GM18873 (cell line): ENCODE measurements at regions not wholly inside any gene's neighbourhood (a gene's known extent, or its start where the extent isn't known, plus 50 kb on each side); places are given as distances from the start of the nearest gene placed in this dataset.

Source experiments
- ATAC-seq: cut with Tn5 transposase; IDR thresholded peaks from one replicate; pipeline ENCODE4 v1.9.1; 2021; ENCODE audit warnings: mild to moderate bottlenecking, moderate library complexity, moderate number of reproducible peaks; ENCODE audit not compliant: unreplicated experiment, low FRiP score

DNA sequence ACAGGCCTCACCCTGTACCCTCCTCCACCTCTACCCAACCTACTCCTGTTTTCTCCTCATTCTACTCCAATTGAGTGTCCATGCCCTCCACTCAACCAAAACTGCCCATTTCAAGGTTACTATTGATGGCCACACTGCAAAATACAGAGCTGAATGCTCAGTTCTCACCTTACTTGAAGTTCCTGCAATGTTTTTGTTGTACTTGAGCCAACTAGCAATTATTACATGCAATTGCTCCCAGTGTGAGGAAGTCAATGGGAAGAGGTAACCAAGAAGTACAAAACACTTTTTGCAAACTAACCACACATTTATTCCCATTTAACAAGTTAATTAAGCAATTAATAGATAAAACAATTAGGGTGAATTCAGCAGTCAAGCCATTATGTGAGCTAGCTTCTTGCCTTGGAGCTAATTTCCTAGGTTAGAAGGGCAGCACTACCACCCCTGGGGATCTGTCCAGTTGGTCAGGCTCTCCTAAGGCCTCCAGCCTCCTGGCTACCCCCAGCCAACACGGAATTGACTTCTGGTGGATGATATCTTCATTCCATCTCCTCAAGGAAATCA lies 52.4 kb upstream of the GGTLC1 start:
- ATAC-seq: no peak

DNA sequence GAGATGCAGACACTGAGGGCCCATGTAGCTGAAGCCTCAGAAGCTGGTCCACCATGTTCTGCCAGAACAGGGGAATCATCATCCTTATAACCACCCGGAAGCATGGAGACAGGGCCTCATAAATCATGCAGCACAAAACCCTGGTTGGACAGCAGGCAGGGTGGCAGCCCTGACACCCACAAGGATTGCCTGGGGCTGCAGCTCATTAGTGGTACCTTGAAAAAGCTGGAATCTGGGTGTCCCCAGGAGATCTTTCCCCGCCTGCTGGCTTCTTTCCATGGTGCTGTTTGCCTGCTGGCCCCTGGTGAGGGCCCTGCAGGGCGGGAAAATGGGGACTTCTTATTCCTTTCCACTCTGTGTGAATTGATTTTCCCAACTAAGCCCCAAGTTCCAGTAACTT lies 50.6 kb upstream of the GGTLC1 start:
- ATAC-seq: no peak
